GM18951 (cell line): ENCODE measurements at regions not wholly inside any gene's neighbourhood (a gene's known extent, or its start where the extent isn't known, plus 50 kb on each side); places are given as distances from the start of the nearest gene placed in this dataset.

ENCODE experiments used
- POLR2A ChIP-seq: IDR thresholded peaks from 4 replicates; pipeline ENCODE4 v1.6.1; 2011; ENCODE audit warnings: mild to moderate bottlenecking; ENCODE audit not compliant: insufficient read length, insufficient read depth; ENCODE audit errors: extremely low read depth
- in situ Hi-C: fragments of 300-500 bp; cut with MboI; formaldehyde crosslinking; loops from one replicate; pipeline ENCODE4 v1.12.0; 2022; ENCODE audit warnings: low sequenced_read_pairs, mixed read lengths, inconsistent platforms; ENCODE audit not compliant: unreplicated experiment

DNA sequence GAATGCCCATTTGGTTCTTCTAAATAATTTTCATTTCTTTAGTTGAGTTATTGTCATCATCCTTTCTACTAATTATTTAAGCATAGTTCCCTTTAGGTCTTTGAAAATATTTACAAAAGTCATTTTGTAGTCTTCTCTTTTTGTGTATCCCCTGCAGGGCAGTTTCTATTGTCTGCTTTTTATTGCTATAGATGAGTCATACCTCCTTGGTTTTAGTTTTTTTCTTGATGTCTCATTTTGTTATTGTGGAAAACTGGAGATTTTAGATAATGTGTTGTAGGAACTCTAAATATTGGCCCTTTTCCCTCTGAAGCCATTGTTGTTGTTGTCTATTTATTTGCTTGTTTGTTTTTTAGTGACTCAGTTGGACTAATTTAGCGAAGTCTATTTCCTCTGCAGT is 387.9 kb downstream of the NUF2 start:
- no peak for TF ChIP-seq POLR2A
- in situ Hi-C loops = no loop called here

DNA sequence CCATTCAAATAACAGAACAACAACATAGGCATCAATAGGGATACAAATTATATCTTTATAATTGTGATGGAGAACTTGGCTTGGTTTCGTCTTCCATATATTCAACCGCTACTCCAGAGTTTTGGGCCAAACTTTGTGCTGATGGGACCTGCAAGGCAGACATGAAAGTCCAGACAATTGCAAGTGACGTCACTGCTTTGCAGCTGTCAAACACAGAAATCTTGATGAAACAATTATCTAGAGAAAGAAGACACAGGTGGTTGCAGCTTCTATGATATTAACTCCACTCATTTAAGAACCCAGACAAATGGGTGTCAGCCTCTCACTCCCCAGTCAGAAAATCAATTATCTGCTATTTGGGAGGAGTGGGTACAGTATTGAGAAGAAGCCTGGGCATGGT is 390.6 kb downstream of the NUF2 start:
- in situ Hi-C loops = no loop called here
- TF ChIP-seq POLR2A = no peak

DNA sequence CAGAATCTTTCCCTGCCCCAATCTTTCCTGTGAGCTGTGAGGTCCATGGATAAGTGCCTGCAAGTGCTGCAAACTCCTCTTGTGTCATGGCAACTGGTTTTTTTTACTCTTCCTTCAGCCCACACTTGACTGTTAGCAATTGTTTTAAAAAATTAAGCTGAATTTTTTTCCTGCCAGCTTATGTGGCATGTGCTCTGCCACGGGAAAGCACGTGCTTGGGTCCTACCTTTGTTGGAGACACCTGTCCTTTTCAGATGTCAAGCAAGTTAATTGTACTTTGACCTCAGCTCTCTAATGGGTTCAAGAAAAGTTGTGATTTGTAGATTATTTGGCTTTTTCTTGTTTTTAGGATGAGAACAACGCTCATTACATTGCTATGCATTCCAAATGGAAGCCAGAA is 398.5 kb downstream of the NUF2 start:
- in situ Hi-C loops = no loop called here
- TF ChIP-seq POLR2A = no peak

DNA sequence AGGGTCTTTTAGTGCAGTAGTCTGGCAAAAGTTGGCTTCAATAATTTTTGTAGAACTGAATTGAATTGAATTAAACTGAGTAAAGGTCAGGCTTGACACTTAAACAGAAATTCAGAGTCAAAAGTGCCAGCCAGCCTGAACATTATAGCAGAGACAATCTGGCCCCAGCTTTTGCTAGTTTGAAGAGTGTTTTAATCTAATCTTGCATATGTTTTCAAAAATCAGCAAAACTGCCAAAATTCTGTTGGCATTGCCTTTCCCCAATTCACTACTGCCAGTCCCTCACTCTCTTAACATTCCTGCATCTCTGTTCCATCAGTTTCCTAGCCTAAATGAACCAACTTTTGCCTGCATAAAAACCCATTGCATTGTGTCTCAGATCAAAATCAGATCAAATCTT is 403.8 kb downstream of the NUF2 start:
- in situ Hi-C loops = no loop called here
- no peak for TF ChIP-seq POLR2A

DNA sequence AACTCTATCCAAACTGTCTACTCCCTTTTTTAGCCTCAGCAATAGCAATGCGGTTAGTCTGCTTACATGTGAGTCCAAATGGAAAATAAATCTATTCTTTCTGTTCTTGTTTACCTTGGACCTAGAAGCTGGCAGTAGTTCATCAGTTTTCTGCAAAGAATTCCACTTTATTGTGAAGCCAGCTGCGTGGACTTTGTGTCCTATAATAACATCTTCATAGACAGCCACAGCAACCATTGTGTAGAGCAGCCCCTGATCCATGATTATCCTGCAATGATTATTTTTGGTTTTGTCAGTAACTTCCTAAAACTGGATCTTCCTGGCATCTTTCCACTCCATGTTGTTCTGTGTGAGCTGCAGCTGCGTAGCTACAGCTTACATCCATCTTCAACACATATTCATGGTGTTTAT is 408.7 kb downstream of the NUF2 start:
- in situ Hi-C loops = no loop called here
- TF ChIP-seq POLR2A = no peak

DNA sequence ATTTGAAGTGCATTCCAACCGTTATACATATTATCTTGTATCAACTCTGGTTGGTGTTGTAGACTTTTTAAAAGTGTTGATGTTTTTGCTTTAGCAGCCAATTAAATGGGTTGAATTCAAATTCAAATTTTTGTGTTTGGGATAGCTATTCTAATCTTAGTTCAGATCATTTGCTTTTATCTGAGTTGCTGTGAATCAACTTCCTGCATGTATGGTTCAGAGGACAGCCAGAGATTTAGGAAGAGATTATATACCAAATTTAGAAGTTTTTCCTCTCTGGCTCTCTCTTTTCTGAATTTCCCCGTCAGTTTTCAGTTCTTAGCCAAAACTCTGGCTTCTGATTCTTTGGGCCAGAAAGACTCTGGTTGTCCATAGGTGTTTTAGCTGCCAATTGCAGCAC is 415.5 kb downstream of the NUF2 start:
- no peak for TF ChIP-seq POLR2A
- in situ Hi-C loops = no loop called here

DNA sequence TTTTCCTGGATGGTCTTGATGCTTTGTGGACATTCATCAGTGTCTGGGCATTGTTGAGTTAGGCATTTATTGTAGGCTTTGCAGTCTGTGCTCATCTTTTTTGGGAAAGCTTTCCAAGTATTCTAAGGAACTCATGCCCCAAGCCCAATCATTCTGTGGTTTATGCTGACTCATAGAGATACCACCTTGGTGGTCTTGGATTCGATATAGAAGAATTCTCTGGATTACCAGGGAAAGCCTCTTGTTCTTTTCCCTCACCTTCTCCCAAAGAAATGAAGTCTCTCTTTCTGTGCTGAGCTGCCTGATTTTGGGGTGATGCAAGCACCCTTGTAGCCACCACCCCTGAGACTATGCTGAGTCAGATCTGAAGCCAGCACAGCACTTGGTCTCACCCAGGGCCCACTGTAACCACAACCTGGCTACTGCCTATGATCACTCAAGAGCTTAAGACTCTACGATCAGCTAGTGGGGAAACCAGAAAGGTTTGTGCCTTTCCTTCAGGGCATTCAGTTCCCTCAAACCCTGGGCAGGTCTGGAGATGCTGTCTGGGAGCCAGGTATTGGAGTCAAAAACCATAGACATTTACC is 422.6 kb downstream of the NUF2 start:
- in situ Hi-C loops = no loop called here
- TF ChIP-seq POLR2A = no peak

DNA sequence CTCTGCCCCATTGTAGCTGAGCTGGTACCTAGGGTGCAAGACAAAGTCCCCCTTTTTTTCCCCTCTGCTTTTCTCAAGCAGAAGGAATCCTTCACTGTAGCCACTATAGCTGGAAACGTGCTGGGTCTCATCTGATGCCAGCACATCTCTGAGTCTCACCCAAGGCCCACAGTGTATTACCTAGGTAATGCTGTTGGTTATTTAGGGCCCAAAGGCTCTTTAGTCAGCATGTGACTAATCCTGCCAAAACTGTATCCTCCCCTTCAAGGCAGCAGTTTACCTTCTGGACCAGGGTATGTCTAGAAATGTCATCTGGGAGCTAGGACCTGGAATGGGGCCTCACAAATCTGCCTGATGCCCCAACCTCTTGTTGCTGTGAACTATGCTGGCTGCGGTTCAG is 423.4 kb downstream of the NUF2 start:
- in situ Hi-C loops = no loop called here
- TF ChIP-seq POLR2A = no peak

DNA sequence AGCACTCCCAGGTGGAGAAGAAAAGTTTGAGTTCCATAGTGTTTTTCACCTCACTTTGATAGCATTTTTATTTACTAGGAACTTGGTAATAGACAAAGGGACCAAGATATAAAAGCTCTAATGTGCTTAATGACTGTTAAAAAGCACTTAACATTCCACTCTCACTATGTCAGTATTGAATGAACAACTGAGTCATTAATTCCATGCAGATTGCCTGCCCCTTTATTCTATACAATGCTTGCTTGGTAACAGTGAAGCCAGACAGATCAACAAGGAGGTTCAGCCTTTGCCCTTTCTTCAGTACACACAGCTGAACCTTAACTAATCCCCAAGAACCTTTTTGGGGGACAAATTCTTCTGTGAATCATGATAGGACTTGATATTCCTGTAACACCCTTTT is 425.5 kb downstream of the NUF2 start:
- in situ Hi-C loops = no loop called here

DNA sequence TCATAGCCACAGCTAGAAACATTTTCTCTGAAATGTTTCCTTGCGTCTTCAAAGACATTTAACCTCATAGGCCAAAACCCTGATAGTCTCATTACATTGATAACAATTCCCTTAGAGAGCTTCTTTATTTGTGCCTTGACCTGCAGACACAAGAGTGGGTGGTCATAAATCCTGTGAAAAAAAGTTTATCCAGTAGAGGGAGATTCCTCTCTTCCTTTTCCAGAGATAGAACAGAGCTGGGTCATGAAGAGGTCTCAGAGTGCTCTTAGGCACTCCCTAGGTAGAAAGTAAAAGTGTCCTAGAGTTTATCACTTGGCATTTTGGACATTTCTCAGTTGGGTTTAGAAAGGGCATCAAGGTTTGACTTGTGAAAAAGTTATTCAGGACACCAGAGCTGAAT is 426.1 kb downstream of the NUF2 start:
- in situ Hi-C loops = no loop called here
- TF ChIP-seq POLR2A = no peak

More for the DNA sequence above, 425.5 kb downstream of the NUF2 start:
- TF ChIP-seq POLR2A = no peak

DNA sequence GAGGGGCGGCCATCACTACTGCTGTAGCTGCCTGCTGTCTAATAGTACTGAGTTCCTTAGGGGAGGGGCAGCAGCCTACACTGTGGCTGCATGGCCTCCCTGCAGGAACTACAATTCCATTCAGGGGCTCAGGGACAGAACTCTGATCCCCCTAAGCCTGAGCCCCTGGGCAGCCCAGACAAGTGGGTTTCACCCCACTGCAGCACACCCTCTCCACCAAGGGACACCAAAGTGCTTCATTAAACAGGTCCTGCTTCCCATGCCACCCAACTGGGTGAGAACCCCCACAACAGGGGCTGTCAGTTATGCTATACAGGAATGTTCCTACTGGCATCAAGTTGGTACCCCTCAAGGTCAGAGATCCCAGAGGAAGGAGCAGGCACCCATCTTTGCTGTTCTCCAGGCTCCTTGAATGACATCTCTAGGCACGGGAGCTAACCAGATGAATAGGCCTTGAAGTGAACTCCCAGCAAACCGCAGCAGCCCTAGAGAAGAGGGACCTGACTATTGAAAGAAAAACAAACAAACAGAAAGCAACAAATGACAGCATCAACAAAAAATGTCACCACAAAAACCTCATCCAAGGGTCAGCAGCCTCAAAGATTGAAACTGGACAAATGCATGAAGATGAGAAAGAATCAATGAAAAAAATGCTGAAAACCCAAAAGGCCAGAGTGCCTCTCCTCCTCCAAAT is 437.4 kb downstream of the NUF2 start:
- in situ Hi-C loops = no loop called here
- TF ChIP-seq POLR2A = no peak

DNA sequence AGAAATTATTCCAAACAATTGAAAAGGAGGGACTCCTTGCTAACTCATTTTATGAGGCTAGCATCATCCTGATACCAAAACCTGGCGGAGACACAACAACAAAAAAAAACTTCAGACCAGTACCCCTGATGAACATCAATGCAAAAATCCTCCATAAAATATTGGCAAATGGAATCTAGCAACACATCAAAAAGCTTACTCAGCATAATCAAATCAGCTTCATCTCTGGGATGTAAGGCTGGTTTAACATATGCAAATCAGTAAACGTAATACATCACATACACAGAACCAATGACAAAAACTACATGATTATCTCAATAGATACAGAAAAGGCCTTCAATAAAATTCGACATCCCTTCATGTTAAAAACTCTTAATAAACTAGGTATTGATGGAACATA is 440.1 kb downstream of the NUF2 start:
- TF ChIP-seq POLR2A = no peak
- in situ Hi-C loops = no loop called here

DNA sequence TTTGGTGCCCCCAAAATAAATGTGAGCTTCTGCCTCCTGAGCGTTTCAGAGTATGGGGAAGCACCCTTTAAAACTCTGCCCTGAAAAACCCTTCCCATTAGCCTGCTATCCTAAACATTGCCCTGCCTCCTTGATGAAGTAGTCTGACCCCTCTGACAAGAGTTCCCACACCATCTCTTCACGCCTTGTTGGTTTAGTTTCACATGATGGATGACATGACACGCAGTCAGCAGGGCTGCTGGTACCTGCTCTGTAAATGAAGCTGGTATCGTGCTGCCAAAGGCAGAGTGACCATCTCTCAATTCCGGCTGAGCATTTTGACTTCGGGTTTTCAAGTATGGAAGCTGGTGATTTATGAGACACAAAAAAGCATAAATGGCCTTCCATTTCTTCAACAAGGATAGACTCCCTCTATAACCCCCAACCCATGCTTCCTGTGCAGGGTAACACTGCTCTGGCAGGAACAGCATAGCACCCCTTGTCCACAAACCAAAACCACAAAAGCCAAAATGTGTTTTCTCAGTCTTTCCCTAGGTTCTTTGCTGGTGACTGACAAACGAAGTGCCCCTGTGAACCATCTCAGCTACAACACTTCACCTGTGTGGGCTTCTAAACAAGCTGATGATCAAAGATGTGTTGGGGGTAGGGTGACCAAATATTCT is 444.6 kb downstream of the NUF2 start:
- in situ Hi-C loops = no loop called here
- TF ChIP-seq POLR2A = no peak

DNA sequence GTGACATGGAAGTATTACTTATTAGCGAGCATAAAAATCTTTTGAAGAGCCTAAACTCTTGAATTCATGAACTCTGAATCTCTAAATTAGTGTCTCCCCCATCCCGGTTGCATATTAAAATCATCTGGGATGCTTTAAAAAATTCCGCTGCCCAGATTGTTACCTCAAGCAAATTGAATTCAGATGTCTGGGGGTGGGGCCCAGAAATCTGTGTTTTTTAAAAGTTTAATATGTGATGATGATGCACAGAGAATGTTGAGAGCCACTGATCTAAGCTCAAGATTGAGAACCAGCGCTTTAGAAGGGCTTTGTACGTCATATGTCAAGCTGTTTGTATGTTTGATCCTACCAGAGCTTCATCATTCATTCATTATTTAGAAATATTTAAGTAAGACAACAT is 446.8 kb downstream of the NUF2 start:
- no peak for TF ChIP-seq POLR2A
- in situ Hi-C loops = no loop called here
